WERI-Rb-1 (cell line): ENCODE measurements at regions not wholly inside any gene's neighbourhood (a gene's known extent, or its start where the extent isn't known, plus 50 kb on each side); places are given as distances from the start of the nearest gene placed in this dataset.
A peak's percentile ranks its signal among the peaks of the same experiment; 100 is the strongest.

ENCODE experiments used
- DNase-seq: peaks from one replicate; pipeline ENCODE4 v3.0.0-alpha.2; 2020
- H3K27ac ChIP-seq: fragments of 250-450 bp; sonication (Bioruptor Pico); 2 replicates; pipeline ENCODE4 v1.5.1; 2020; ENCODE audit warnings: mild to moderate bottlenecking, moderate library complexity
- H3K27me3 ChIP-seq: fragments of 250-450 bp; sonication (Bioruptor Pico); 2 replicates; pipeline ENCODE4 v1.5.1; 2021; ENCODE audit warnings: mild to moderate bottlenecking, low read depth, moderate library complexity; ENCODE audit not compliant: insufficient read depth, severe bottlenecking
- H3K36me3 ChIP-seq: fragments of 250-450 bp; sonication (Bioruptor Pico); 2 replicates; pipeline ENCODE4 v1.5.1; 2020; ENCODE audit warnings: mild to moderate bottlenecking, moderate library complexity
- H3K4me3 ChIP-seq: 2 replicates; pipeline ENCODE4 v1.5.1; 2011; ENCODE audit warnings: low read depth, mild to moderate bottlenecking, control low read depth, low read length
- H3K9me3 ChIP-seq: fragments of 250-450 bp; sonication (Bioruptor Pico); 2 replicates; pipeline ENCODE4 v1.5.1; 2021; ENCODE audit warnings: mild to moderate bottlenecking, moderate library complexity; ENCODE audit not compliant: severe bottlenecking
- CTCF ChIP-seq: IDR thresholded peaks from 2 replicates; pipeline ENCODE4 v1.5.1; 2011; ENCODE audit warnings: low read depth, mild to moderate bottlenecking, control low read depth, inconsistent platforms, low read length

- Histone ChIP-seq H3K4me3 (no peak overlapping the region), H3K27ac (no peak overlapping the region), H3K9me3 (no peaks in the 10 kb centered on the region), H3K36me3 (no peaks in the 10 kb centered on the region), H3K27me3 (no peaks in the 10 kb centered on the region)
- DNase-seq, result no peak
- no peak for TF ChIP-seq CTCF
These were observed 428.5 kb upstream of the PROK2 start for GRCh38 chr3:72213296-72214065.

GRCh38 chr3:72212396-72212795 lies 427.4 kb upstream of the PROK2 start:
- DNase-seq, result no peak
- Histone ChIP-seq H3K4me3 (no peak overlapping the region), H3K27me3 (no peaks in the 10 kb centered on the region), H3K36me3 (no peaks in the 10 kb centered on the region), H3K9me3 (no peaks in the 10 kb centered on the region), H3K27ac (no peak overlapping the region)
- no peak for TF ChIP-seq CTCF

- Histone ChIP-seq H3K4me3 (no peak overlapping the region), H3K36me3 (no peaks in the 10 kb centered on the region), H3K27me3 (no peaks in the 10 kb centered on the region), H3K27ac (no peak overlapping the region), H3K9me3 (no peaks in the 10 kb centered on the region)
- TF ChIP-seq CTCF, result no peak
- DNase-seq, result no peak
These were observed 425.3 kb upstream of the PROK2 start for GRCh38 chr3:72210261-72210660.

- no peak for TF ChIP-seq CTCF
- Histone ChIP-seq H3K27me3 (no peaks in the 10 kb centered on the region), H3K4me3 (no peak overlapping the region), H3K9me3 (peaks cover 3% of the 10 kb centered on the region), H3K36me3 (no peaks in the 10 kb centered on the region), H3K27ac (no peak overlapping the region)
- DNase-seq, result peak; percentile 28
These were observed 420.4 kb upstream of the PROK2 start for GRCh38 chr3:72205297-72205826.

- no peak for DNase-seq
- no peak overlapping the region for H3K4me3 ChIP-seq
- H3K36me3 ChIP-seq, result no peaks in the 10 kb centered on the region
- no peak overlapping the region for H3K27ac ChIP-seq
- no peaks in the 10 kb centered on the region for H3K27me3 ChIP-seq
- H3K9me3 ChIP-seq, result peaks cover 3% of the 10 kb centered on the region
- TF ChIP-seq CTCF, result no peak
These were observed 419.5 kb upstream of the PROK2 start for GRCh38 chr3:72204452-72204851.
